ENCODE measurements at regions not wholly inside any gene's neighbourhood (a gene's known extent, or its start where the extent isn't known, plus 50 kb on each side); places are given as distances from the start of the nearest gene placed in this dataset.
"Not testable (repeated sequence)": the region's sequence is repeated elsewhere in the genome, so short reads cannot be mapped to it uniquely, and the experiment has no call there.

DNA sequence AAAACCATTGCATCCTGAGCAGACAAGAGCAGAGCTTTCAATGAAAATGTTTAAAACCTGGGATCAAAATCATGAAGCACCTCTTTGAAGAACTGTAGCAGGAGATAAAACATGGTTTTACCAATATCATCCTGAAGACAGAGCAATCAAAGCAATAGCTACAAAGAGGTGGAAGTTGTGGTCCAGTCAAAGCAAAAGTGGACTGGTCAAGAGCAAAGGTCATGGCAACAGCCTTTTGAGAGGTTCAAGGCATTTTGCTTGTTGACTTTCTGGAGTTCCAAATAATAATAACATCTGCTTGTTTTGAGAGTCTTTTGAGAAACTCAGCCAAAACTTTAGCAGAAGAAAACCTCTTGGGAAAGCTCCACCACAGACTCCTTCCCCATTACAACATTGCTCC, 893.9 kb upstream of the POT1 start:
- intact Hi-C loops (cut with DNase I; ENCODE audit: low total_unique reads), result no loop called here
- Histone ChIP-seq H3K36me3 (ENCODE audit: low read depth, missing control alignments) (no peaks in the 10 kb centered on the region), H3K27me3 (no peaks in the 10 kb centered on the region), H3K27ac (no peak overlapping the region), H3K9me3 (no peaks in the 10 kb centered on the region), H3K4me3 (no peak overlapping the region), H3K4me1 (no peaks in the 10 kb centered on the region)
- TF ChIP-seq POLR2A (IDR thresholded peaks at IDR 0.05), result no peak
- TF ChIP-seq, protein P1, sequence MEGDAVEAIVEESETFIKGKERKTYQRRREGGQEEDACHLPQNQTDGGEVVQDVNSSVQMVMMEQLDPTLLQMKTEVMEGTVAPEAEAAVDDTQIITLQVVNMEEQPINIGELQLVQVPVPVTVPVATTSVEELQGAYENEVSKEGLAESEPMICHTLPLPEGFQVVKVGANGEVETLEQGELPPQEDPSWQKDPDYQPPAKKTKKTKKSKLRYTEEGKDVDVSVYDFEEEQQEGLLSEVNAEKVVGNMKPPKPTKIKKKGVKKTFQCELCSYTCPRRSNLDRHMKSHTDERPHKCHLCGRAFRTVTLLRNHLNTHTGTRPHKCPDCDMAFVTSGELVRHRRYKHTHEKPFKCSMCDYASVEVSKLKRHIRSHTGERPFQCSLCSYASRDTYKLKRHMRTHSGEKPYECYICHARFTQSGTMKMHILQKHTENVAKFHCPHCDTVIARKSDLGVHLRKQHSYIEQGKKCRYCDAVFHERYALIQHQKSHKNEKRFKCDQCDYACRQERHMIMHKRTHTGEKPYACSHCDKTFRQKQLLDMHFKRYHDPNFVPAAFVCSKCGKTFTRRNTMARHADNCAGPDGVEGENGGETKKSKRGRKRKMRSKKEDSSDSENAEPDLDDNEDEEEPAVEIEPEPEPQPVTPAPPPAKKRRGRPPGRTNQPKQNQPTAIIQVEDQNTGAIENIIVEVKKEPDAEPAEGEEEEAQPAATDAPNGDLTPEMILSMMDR (IDR thresholded peaks at IDR 0.05), result no peak
- DNase-seq, result no peak

DNA sequence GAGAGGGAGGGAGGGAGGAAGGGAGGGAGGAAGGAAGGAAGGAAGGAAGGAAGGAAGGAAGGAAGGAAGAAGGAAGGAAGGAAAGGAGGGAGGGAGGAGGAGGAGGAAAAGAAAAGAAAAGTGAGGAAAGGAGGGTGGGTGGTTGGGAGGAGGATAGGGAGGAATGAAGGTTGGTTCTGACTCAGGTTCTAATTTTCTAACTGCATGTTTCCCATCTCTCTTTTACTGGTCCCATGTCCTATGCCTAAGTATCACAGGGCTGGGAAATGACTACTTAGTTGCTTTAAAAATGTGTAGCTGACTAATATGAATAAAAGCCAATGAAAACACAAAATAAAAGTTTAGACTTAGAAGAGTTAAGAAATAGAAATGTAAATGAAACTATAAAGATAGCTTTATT, 890.9 kb upstream of the POT1 start:
- no peak overlapping the region for H3K27ac ChIP-seq
- no peak overlapping the region for H3K4me3 ChIP-seq
- no peaks in the 10 kb centered on the region for H3K4me1 ChIP-seq
- H3K9me3 ChIP-seq, result no peaks in the 10 kb centered on the region
- intact Hi-C loops (cut with DNase I; ENCODE audit: low total_unique reads), result no loop called here
- no peak for DNase-seq
- TF ChIP-seq POLR2A (IDR thresholded peaks at IDR 0.05), result no peak
- TF ChIP-seq, protein P1 (IDR thresholded peaks at IDR 0.05), result no peak
- no peaks in the 10 kb centered on the region for H3K27me3 ChIP-seq
- no peaks in the 10 kb centered on the region for H3K36me3 ChIP-seq (ENCODE audit: low read depth, missing control alignments)

DNA sequence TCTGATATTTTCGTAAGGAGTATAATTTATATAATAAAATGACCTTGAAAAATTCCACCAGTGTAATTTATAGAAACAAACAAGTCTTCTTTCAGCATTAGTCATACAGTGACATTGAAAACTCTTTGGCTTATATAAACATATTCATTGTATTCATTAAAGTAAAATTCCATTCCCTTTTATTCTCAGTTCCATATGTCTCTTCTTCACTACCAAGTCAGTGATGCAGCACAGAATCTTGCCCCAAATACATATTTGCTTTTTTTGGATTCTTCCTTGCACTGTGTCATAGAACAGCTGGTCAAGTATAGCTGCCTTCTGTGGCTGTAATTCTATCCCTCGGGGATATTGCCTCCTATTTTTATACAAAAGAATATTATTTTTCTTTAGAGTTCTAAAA, 884.5 kb upstream of the POT1 start:
- Histone ChIP-seq H3K27me3 (no peaks in the 10 kb centered on the region), H3K27ac (no peak overlapping the region), H3K4me3 (no peak overlapping the region), H3K36me3 (ENCODE audit: low read depth, missing control alignments) (no peaks in the 10 kb centered on the region), H3K4me1 (no peaks in the 10 kb centered on the region), H3K9me3 (no peaks in the 10 kb centered on the region)
- 31% methylated on average over 2 of the region's 2 CpGs for WGBS, 2 donors
- no peak for DNase-seq
- intact Hi-C loops (cut with DNase I; ENCODE audit: low total_unique reads), result no loop called here
- TF ChIP-seq, protein P1 (IDR thresholded peaks at IDR 0.05), result no peak
- no peak for TF ChIP-seq POLR2A (IDR thresholded peaks at IDR 0.05)

DNA sequence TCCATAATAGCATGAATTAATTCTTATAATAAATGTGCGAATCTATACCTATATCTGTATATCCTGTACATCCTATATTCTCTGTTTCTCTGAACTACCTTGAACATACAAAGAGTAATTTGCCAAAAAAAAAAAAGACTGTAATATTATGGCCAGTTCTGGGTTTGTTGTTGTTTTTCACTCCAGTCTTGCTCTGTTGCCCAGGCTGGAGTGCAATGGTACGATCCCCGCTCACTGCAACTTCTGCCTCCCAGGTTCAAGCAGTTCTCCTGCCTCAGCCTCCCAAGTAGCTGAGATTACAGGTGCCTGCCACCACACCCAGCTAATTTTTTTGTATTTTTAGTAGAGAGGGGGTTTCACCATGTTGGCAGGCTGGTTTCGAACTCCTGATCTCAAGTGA, 876.9 kb upstream of the POT1 start:
- intact Hi-C loops (cut with DNase I; ENCODE audit: low total_unique reads), result not testable (repeated sequence)
- WGBS, 2 donors, result 94 to 96% methylated on average over 4 of the region's 4 CpGs

DNA sequence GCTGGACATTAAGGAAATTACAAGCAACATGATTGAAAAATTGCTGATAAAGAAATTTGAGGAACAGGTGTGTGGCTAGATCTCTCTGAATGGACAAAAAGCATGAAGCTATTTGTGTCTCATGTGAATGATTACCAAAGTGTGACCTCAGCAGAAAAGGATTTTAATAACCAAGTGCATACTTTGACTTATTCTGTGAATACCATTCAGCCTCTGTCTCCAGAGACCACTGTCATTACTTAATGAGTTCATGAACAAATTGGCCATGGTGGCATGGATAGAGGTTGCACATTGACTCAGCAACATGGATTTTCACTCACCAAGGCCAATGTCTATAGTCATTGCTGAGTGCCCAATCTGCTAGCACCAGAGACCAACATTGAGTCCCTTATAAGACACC, 874.6 kb upstream of the POT1 start:
- H3K4me1 ChIP-seq, result no peaks in the 10 kb centered on the region
- H3K4me3 ChIP-seq, result no peak overlapping the region
- DNase-seq, result no peak
- intact Hi-C loops (cut with DNase I; ENCODE audit: low total_unique reads), result no loop called here
- H3K27me3 ChIP-seq, result no peaks in the 10 kb centered on the region
- no peaks in the 10 kb centered on the region for H3K9me3 ChIP-seq
- TF ChIP-seq POLR2A (IDR thresholded peaks at IDR 0.05), result no peak
- TF ChIP-seq, protein P1 (IDR thresholded peaks at IDR 0.05), result no peak
- no peak overlapping the region for H3K27ac ChIP-seq
- no peaks in the 10 kb centered on the region for H3K36me3 ChIP-seq (ENCODE audit: low read depth, missing control alignments)

More for the DNA sequence above, 876.9 kb upstream of the POT1 start:
- H3K4me1 ChIP-seq; H3K4me3 ChIP-seq; H3K9me3 ChIP-seq; H3K27me3 ChIP-seq; DNase-seq; H3K27ac ChIP-seq; H3K36me3 ChIP-seq (ENCODE audit: low read depth, missing control alignments): not testable (repeated sequence)

Measured in testis (tissue), 2 donors.